GM23248 (cell line): ENCODE measurements at regions not wholly inside any gene's neighbourhood (a gene's known extent, or its start where the extent isn't known, plus 50 kb on each side); places are given as distances from the start of the nearest gene placed in this dataset.

Experiments
- EZH2 ChIP-seq: fragments of 200-600 bp; sonication (generic); IDR thresholded peaks from 2 replicates; pipeline ENCODE4 v1.6.1; 2018; ENCODE audit warnings: antibody characterized with exemption, mild to moderate bottlenecking; ENCODE audit not compliant: insufficient read depth, poor library complexity, severe bottlenecking
- EZH2phosphoT487 ChIP-seq: fragments of 200-600 bp; sonication (generic); IDR thresholded peaks from 2 replicates; pipeline ENCODE4 v1.6.1; 2018; ENCODE audit warnings: antibody characterized with exemption, moderate library complexity, mild to moderate bottlenecking, low read depth; ENCODE audit not compliant: insufficient read depth

DNA sequence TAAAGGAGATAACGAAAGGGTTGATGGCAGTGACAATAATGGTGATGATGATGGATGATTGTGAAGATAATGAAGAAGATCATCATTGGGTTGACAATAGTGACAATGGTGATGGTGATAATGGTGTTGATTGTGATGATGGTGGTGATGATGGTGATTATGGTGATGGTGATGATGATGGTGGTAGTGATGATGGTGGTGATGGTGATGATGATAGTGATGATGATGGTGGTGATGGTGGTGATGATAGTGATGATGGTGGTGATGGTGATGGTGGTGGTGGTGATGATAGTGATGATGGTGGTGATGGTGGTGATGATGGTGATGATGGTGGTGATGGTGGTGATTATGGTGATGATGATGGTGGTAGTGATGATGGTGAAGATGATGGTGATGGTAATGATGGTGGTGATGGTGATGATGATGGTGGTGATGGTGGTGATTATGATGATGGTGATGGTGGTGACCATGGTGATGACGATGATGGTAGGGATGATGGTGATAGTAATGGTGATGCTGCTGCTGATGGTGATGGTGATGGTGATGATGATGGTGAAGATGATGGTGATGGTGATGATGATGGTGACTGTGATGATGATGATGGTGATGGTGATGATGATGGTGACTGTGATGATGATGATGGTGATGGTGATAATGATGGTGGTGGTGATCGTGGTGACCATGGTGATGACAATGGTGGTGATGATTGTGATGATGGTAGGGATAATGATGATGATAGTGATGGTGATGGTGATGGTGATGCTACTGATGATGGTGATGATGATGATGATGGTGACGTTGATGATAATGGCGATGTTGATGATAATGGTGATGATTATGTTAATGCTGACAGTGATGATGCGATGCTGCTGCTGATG lies 61.6 kb upstream of the NKX1-1 start:
- TF ChIP-seq EZH2phosphoT487: no peak
- no peak for TF ChIP-seq EZH2
